ENCODE measurements at regions not wholly inside any gene's neighbourhood (a gene's known extent, or its start where the extent isn't known, plus 50 kb on each side); places are given as distances from the start of the nearest gene placed in this dataset.

- H3K27ac ChIP-seq (ENCODE audit: insufficient read depth, low read length) = no peak overlapping the region
- no peak overlapping the region for H2BK120ac ChIP-seq (ENCODE audit: low read depth, low read length)
- no peak overlapping the region for H4K8ac ChIP-seq (ENCODE audit: low read depth in 2 of 2, low read length in 2 of 2)
- H2AK9ac ChIP-seq (replicated peaks; ENCODE audit: low read depth, low read length, poor library complexity) = no peak overlapping the region
- no peak overlapping the region for H3K23ac ChIP-seq (ENCODE audit: low read depth, low read length)
- dilution Hi-C loops (cut with HindIII; ENCODE audit: low sequenced_read_pairs, unreplicated experiment) (no loop called here), in situ Hi-C loops (cut with MboI; ENCODE audit: low sequenced_read_pairs) (no loop called here), intact Hi-C loops (cut with micrococcal nuclease) (no loop called here)
- TF ChIP-seq RFX5 (IDR thresholded peaks at IDR 0.05; ENCODE audit: low read depth, low read length) = no peak
- no peak for TF ChIP-seq CHD1 (IDR thresholded peaks at IDR 0.05; ENCODE audit: low read depth, low read length)
- TF ChIP-seq BHLHE40 (IDR thresholded peaks at IDR 0.05; ENCODE audit: low read depth, low read length) = no peak
- no peak for TF ChIP-seq POLR2A (IDR thresholded peaks at IDR 0.05; ENCODE audit: low read depth, low read length)
- no peak for TF ChIP-seq USF2 (IDR thresholded peaks at IDR 0.05; ENCODE audit: low read depth, low read length)
- no peak for TF ChIP-seq RCOR1 (IDR thresholded peaks at IDR 0.05; ENCODE audit: insufficient replicate concordance, low read length)
- no peak for TF ChIP-seq MAFK (IDR thresholded peaks at IDR 0.05; ENCODE audit: low read depth, low read length)
- no peak for TF ChIP-seq ELK1 (IDR thresholded peaks at IDR 0.05; ENCODE audit: borderline replicate concordance, low read depth, low read length)
- no peak for TF ChIP-seq MAZ (IDR thresholded peaks at IDR 0.05; ENCODE audit: borderline replicate concordance, low read depth, low read length)
- TF ChIP-seq FOS (IDR thresholded peaks at IDR 0.05; ENCODE audit: low read depth, low read length) = no peak
- TF ChIP-seq CTCF (conservative IDR thresholded peaks at IDR 0.05; ENCODE audit: low read depth, low read length) = no peak
- no peak for TF ChIP-seq MXI1 (IDR thresholded peaks at IDR 0.05; ENCODE audit: borderline replicate concordance, low read depth, low read length)
- no peak for TF ChIP-seq CEBPB (IDR thresholded peaks at IDR 0.05; ENCODE audit: low read depth, low read length)
- TF ChIP-seq SMC3 (IDR thresholded peaks at IDR 0.05; ENCODE audit: low read depth, low read length) = no peak
- TF ChIP-seq NFE2L2 (IDR thresholded peaks at IDR 0.05; ENCODE audit: low read depth, low read length) = no peak
- TF ChIP-seq RAD21 (IDR thresholded peaks at IDR 0.05; ENCODE audit: low read length) = no peak
- H3K4me3 ChIP-seq (ENCODE audit: insufficient read depth, low read depth, low read length) = no peak overlapping the region
- H2AK5ac ChIP-seq (ENCODE audit: low read depth, low read length) = no peak overlapping the region
- no peak overlapping the region for H2AFZ ChIP-seq (replicated peaks; ENCODE audit: low read length, poor library complexity)
- no peak overlapping the region for H3K18ac ChIP-seq (ENCODE audit: low read depth, low read length)
- DNase-seq = no peak
- H3K9ac ChIP-seq (ENCODE audit: low read depth, low read length) = no peak overlapping the region
- H4K91ac ChIP-seq (ENCODE audit: insufficient read depth, low read depth, low read length) = no peak overlapping the region
- no peaks in the 10 kb centered on the region for H3K36me3 ChIP-seq (ENCODE audit: control insufficient read depth, insufficient read depth, low read length)
- WGBS, 2 experiments (ENCODE audit: extremely low coverage in 2 of 2, insufficient read length in 1 of 2) = no CpG with 5 or more reads among the region's 1 CpG
- H2BK5ac ChIP-seq (ENCODE audit: low read depth, low read length, poor library complexity, severe bottlenecking) = no peak overlapping the region
- no peak overlapping the region for H3K56ac ChIP-seq (ENCODE audit: extremely low read depth, insufficient read depth, low read length)
- CTCF ChIA-PET = no interaction called here
- no peaks in the 10 kb centered on the region for H3K79me1 ChIP-seq (ENCODE audit: low read depth in 1 of 2, low read length in 2 of 2)
- H3K4ac ChIP-seq (ENCODE audit: low read depth, low read length) = no peak overlapping the region
- no peaks in the 10 kb centered on the region for H3K9me3 ChIP-seq (ENCODE audit: control insufficient read depth, insufficient read depth, low read length)
- H2BK15ac ChIP-seq (ENCODE audit: low read depth, low read length) = no peak overlapping the region
- H3K4me2 ChIP-seq (ENCODE audit: low read depth, low read length) = no peak overlapping the region
- H4K20me1 ChIP-seq (ENCODE audit: insufficient read depth, low read length) = no peaks in the 10 kb centered on the region
- H2BK20ac ChIP-seq (ENCODE audit: low read depth, low read length) = no peak overlapping the region
- no peak for ATAC-seq (ENCODE audit: low read depth)
- H3K4me1 ChIP-seq (ENCODE audit: control insufficient read depth, insufficient read depth, low read length) = no peaks in the 10 kb centered on the region
- no peaks in the 10 kb centered on the region for H3K27me3 ChIP-seq (ENCODE audit: control insufficient read depth, insufficient read depth, low read length)
- H3K9me1 ChIP-seq (ENCODE audit: insufficient read depth, low read length) = no peaks in the 10 kb centered on the region
- POLR2A ChIA-PET (ENCODE audit: unreplicated experiment) = no interaction called here
- BruUV-seq (replicated peaks) = no TSS peak
- no peak overlapping the region for H4K5ac ChIP-seq (ENCODE audit: low read depth, low read length)
- no peak overlapping the region for H3K14ac ChIP-seq (replicated peaks; ENCODE audit: low read depth, low read length)
These were observed 828.4 kb downstream of the VGLL3 start for GRCh38 chr3:86162521-86162920.
